H9 (cell line): ENCODE measurements at regions not wholly inside any gene's neighbourhood (a gene's known extent, or its start where the extent isn't known, plus 50 kb on each side); places are given as distances from the start of the nearest gene placed in this dataset.
A peak's percentile ranks its signal among the peaks of the same experiment; 100 is the strongest.

Source experiments
- DNase-seq: peaks from one replicate; pipeline ENCODE4 v3.0.0-alpha.2; 2017
- H2AFZ ChIP-seq: one replicate; pipeline ENCODE4 v1.6.1; 2013; ENCODE audit warnings: mild to moderate bottlenecking, low read length, control low read depth, moderate library complexity
- H2AK5ac ChIP-seq: 2 replicates; pipeline ENCODE4 v1.6.1; 2013; ENCODE audit warnings: low read length, control low read depth, mixed read lengths; ENCODE audit not compliant: insufficient read length
- H2BK120ac ChIP-seq: one replicate; pipeline ENCODE4 v1.6.1; 2013; ENCODE audit warnings: low read depth, mild to moderate bottlenecking, low read length, control low read depth, inconsistent platforms; ENCODE audit not compliant: poor library complexity, severe bottlenecking
- H2BK12ac ChIP-seq: 2 replicates; pipeline ENCODE4 v1.6.1; 2013; ENCODE audit warnings: low read length, control low read depth, mixed read lengths, low read depth; ENCODE audit not compliant: insufficient read length
- H2BK15ac ChIP-seq: 2 replicates; pipeline ENCODE4 v1.6.1; 2013; ENCODE audit warnings: low read depth, low read length, control low read depth
- H2BK20ac ChIP-seq: one replicate; pipeline ENCODE4 v1.6.1; 2013; ENCODE audit warnings: low read depth, mild to moderate bottlenecking, low read length, control low read depth, inconsistent platforms; ENCODE audit not compliant: poor library complexity, severe bottlenecking
- H2BK5ac ChIP-seq: 2 replicates; pipeline ENCODE4 v1.6.1; 2013; ENCODE audit warnings: low read length, control low read depth, mixed read lengths; ENCODE audit not compliant: insufficient read length
- H3K14ac ChIP-seq: 2 replicates; pipeline ENCODE4 v1.6.1; 2013; ENCODE audit warnings: low read length, control low read depth; ENCODE audit not compliant: insufficient read depth
- H3K18ac ChIP-seq: 2 replicates; pipeline ENCODE4 v1.6.1; 2013; ENCODE audit warnings: low read depth, mild to moderate bottlenecking, mixed read lengths, low read length, control low read depth; ENCODE audit not compliant: insufficient read length
- H3K23ac ChIP-seq: 2 replicates; pipeline ENCODE4 v1.6.1; 2013; ENCODE audit warnings: low read length, control low read depth, mixed read lengths, low read depth; ENCODE audit not compliant: insufficient read length
- H3K23me2 ChIP-seq: 2 replicates; pipeline ENCODE4 v1.6.1; 2013; ENCODE audit warnings: low read depth, mild to moderate bottlenecking, mixed read lengths, low read length, control low read depth; ENCODE audit not compliant: insufficient read length, poor library complexity, severe bottlenecking
- H3K27ac ChIP-seq: 2 replicates; pipeline ENCODE4 v1.5.1; 2013; ENCODE audit warnings: low read length, control low read depth, mixed read lengths, low read depth; ENCODE audit not compliant: insufficient read length
- H3K27me3 ChIP-seq: 2 replicates; pipeline ENCODE4 v1.6.1; 2013; ENCODE audit warnings: low read length, control low read depth, inconsistent platforms; ENCODE audit not compliant: insufficient read depth
- H3K4ac ChIP-seq: 2 replicates; pipeline ENCODE4 v1.6.1; 2013; ENCODE audit warnings: low read depth, mild to moderate bottlenecking, control low read depth, inconsistent platforms, low read length, moderate library complexity
- H3K4me1 ChIP-seq: 2 replicates; pipeline ENCODE4 v1.6.1; 2013; ENCODE audit warnings: low read length, control low read depth, inconsistent platforms; ENCODE audit not compliant: insufficient read depth
- H3K4me2 ChIP-seq: 2 replicates; pipeline ENCODE4 v1.6.1; 2013; ENCODE audit warnings: low read length, control low read depth, mixed read lengths; ENCODE audit not compliant: insufficient read length, insufficient read depth
- H3K56ac ChIP-seq: 2 replicates; pipeline ENCODE4 v1.6.1; 2013; ENCODE audit warnings: low read depth, mild to moderate bottlenecking, mixed read lengths, low read length, control low read depth; ENCODE audit not compliant: insufficient read length
- H3K79me1 ChIP-seq: 2 replicates; pipeline ENCODE4 v1.6.1; 2013; ENCODE audit warnings: low read depth, mild to moderate bottlenecking, moderate library complexity, low read length, control low read depth, inconsistent platforms; ENCODE audit not compliant: insufficient read depth, poor library complexity, severe bottlenecking
- H3K79me2 ChIP-seq: 2 replicates; pipeline ENCODE4 v1.6.1; 2013; ENCODE audit warnings: low read length, control low read depth, inconsistent platforms; ENCODE audit not compliant: insufficient read depth
- H3K9ac ChIP-seq: 2 replicates; pipeline ENCODE4 v1.6.1; 2013; ENCODE audit warnings: low read length, control low read depth, mixed read lengths; ENCODE audit not compliant: insufficient read length; ENCODE audit errors: extremely low read depth
- H3K9me3 ChIP-seq: one replicate; pipeline ENCODE4 v1.6.1; 2013; ENCODE audit warnings: low read depth, low read length, inconsistent platforms; ENCODE audit not compliant: control insufficient read depth
- H3T11ph ChIP-seq: one replicate; pipeline ENCODE4 v1.6.1; 2013; ENCODE audit warnings: mild to moderate bottlenecking, low read length, control low read depth, inconsistent platforms
- H4K20me1 ChIP-seq: one replicate; pipeline ENCODE4 v1.6.1; 2013; ENCODE audit not compliant: control insufficient read depth, insufficient read length, insufficient read depth
- H4K5ac ChIP-seq: 2 replicates; pipeline ENCODE4 v1.6.1; 2013; ENCODE audit warnings: low read depth, mild to moderate bottlenecking, mixed read lengths, low read length, control low read depth; ENCODE audit not compliant: insufficient read length
- H4K8ac ChIP-seq: replicated peaks from 2 replicates; pipeline ENCODE4 v1.6.1; 2013; ENCODE audit warnings: low read length, control low read depth, mixed read lengths, low read depth; ENCODE audit not compliant: insufficient read length
- H4K91ac ChIP-seq: 2 replicates; pipeline ENCODE4 v1.6.1; 2013; ENCODE audit warnings: low read depth, mild to moderate bottlenecking, moderate library complexity, mixed read lengths, low read length, control low read depth; ENCODE audit not compliant: insufficient read length
- H3K27ac Mint-ChIP-seq, 3 experiments: 2 replicates in 2 of 3; 3 replicates in 1 of 3; pipeline ENCODE4 v1.8.0; 2020 to 2021; ENCODE audit warnings: mixed read lengths in 3 of 3, mild to moderate bottlenecking in 1 of 3, moderate library complexity in 1 of 3
- H3K27me3 Mint-ChIP-seq: 2 replicates; pipeline ENCODE4 v1.8.0; 2021; ENCODE audit warnings: low read depth, mild to moderate bottlenecking, moderate library complexity, mixed read lengths
- H3K36me3 Mint-ChIP-seq, 3 experiments: 2 replicates in 2 of 3; 3 replicates in 1 of 3; pipeline ENCODE4 v1.8.0; 2020 to 2021; ENCODE audit warnings: low read depth in 3 of 3, mixed read lengths in 3 of 3; ENCODE audit not compliant: insufficient read depth in 1 of 3
- H3K4me1 Mint-ChIP-seq, 2 experiments: 2 replicates each; pipeline ENCODE4 v1.8.0; 2020; ENCODE audit warnings: mixed read lengths in 2 of 2
- H3K4me3 Mint-ChIP-seq, 2 experiments: 2 replicates in 1 of 2; 3 replicates in 1 of 2; pipeline ENCODE4 v1.8.0; 2020 to 2021; ENCODE audit warnings: mild to moderate bottlenecking in 2 of 2, mixed read lengths in 2 of 2, moderate library complexity in 1 of 2
- H3K9me3 Mint-ChIP-seq, 2 experiments: 2 replicates in 1 of 2; 3 replicates in 1 of 2; pipeline ENCODE4 v1.8.0; 2020; ENCODE audit warnings: mild to moderate bottlenecking in 2 of 2, mixed read lengths in 2 of 2, moderate library complexity in 1 of 2
- CTCF ChIP-seq: fragments of 200-600 bp; sonication (generic); conservative IDR thresholded peaks from 3 replicates; pipeline ENCODE4 v1.8.0; 2021; ENCODE audit warnings: antibody characterized with exemption, mild to moderate bottlenecking
- WGBS: extraction: QIAGEN DNeasy Blood & Tissue Kit; methylation state at CpG from one replicate; pipeline ENCODE4 v1.1.7; 2013; ENCODE audit warnings: missing lambda C conversion rate, low lambda C conversion rate, mixed read lengths; ENCODE audit not compliant: insufficient read length; ENCODE audit errors: extremely low coverage; 5-methylcytosine and 5-hydroxymethylcytosine counted together

GRCh38 chr11:22491555-22492225 lies 133.9 kb downstream of the FANCF start:
- H3K4ac ChIP-seq = no peak overlapping the region
- no peak overlapping the region for H3K14ac ChIP-seq
- H3K4me3 Mint-ChIP-seq = no peak overlapping the region
- no peak overlapping the region for H3K27ac Mint-ChIP-seq
- H3K4me1 ChIP-seq = peaks cover 2% of the 10 kb centered on the region; the same call in 1 of the 2 replicates
- no peak overlapping the region for H4K8ac ChIP-seq
- WGBS = no CpG with 5 or more reads among the region's 16 CpGs
- H3K27me3 ChIP-seq = no peaks in the 10 kb centered on the region
- no peak overlapping the region for H3K56ac ChIP-seq
- no peaks in the 10 kb centered on the region for H3K23me2 ChIP-seq
- H3K18ac ChIP-seq = no peak overlapping the region
- H3K9ac ChIP-seq = no peak overlapping the region
- TF ChIP-seq CTCF = no peak
- no peak overlapping the region for H3K27ac ChIP-seq
- H2BK15ac ChIP-seq = no peak overlapping the region
- no peak overlapping the region for H3K23ac ChIP-seq
- H2AFZ ChIP-seq = no peak overlapping the region
- peaks cover 4 to 5% of the 10 kb centered on the region in 2 experiments for H3K4me1 Mint-ChIP-seq
- no peak overlapping the region for H2BK12ac ChIP-seq
- no peak overlapping the region for H2BK20ac ChIP-seq
- H2AK5ac ChIP-seq = no peak overlapping the region
- H3K9me3 Mint-ChIP-seq = no peaks in the 10 kb centered on the region
- no peaks in the 10 kb centered on the region for H4K20me1 ChIP-seq
- H3K9me3 ChIP-seq = no peaks in the 10 kb centered on the region
- H3K79me2 ChIP-seq = no peaks in the 10 kb centered on the region
- DNase-seq = peak; percentile 33
- H2BK120ac ChIP-seq = no peak overlapping the region
- H4K5ac ChIP-seq = no peak overlapping the region
- H3K4me2 ChIP-seq = no peak overlapping the region
- no peak overlapping the region for H3T11ph ChIP-seq
- H4K91ac ChIP-seq = no peak overlapping the region
- no peaks in the 10 kb centered on the region; the same call in 1 of the 2 replicates for H3K27me3 Mint-ChIP-seq
- no peaks in the 10 kb centered on the region for H3K79me1 ChIP-seq
- H2BK5ac ChIP-seq = no peak overlapping the region
- no peaks in the 10 kb centered on the region for H3K36me3 Mint-ChIP-seq
